ENCODE measurements at regions not wholly inside any gene's neighbourhood (a gene's known extent, or its start where the extent isn't known, plus 50 kb on each side); places are given as distances from the start of the nearest gene placed in this dataset.

DNA sequence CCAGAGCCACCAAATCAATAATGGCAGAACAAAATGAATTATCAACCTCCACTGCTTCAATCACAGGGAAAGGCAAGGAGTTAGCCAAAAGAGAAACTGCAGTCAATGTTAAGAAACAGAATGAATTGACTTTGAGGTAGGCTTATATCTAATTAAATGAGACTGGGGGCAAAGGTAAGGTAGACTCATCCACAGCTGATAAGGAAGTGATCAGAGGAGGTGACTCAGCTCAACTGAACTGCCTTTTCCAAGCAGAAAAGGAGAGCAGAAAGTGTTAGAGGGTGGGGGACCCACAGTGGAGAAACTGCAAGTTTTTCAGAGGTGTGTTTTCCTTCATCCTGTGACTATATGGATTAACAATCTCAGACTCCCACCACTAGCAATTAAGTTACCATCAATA, 345.8 kb upstream of the PPARGC1A start:
- no peak overlapping the region for H3K4me3 ChIP-seq
- H3K27ac ChIP-seq: no peak overlapping the region
- TF ChIP-seq, protein P1, sequence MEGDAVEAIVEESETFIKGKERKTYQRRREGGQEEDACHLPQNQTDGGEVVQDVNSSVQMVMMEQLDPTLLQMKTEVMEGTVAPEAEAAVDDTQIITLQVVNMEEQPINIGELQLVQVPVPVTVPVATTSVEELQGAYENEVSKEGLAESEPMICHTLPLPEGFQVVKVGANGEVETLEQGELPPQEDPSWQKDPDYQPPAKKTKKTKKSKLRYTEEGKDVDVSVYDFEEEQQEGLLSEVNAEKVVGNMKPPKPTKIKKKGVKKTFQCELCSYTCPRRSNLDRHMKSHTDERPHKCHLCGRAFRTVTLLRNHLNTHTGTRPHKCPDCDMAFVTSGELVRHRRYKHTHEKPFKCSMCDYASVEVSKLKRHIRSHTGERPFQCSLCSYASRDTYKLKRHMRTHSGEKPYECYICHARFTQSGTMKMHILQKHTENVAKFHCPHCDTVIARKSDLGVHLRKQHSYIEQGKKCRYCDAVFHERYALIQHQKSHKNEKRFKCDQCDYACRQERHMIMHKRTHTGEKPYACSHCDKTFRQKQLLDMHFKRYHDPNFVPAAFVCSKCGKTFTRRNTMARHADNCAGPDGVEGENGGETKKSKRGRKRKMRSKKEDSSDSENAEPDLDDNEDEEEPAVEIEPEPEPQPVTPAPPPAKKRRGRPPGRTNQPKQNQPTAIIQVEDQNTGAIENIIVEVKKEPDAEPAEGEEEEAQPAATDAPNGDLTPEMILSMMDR (IDR thresholded peaks at IDR 0.05): no peak

DNA sequence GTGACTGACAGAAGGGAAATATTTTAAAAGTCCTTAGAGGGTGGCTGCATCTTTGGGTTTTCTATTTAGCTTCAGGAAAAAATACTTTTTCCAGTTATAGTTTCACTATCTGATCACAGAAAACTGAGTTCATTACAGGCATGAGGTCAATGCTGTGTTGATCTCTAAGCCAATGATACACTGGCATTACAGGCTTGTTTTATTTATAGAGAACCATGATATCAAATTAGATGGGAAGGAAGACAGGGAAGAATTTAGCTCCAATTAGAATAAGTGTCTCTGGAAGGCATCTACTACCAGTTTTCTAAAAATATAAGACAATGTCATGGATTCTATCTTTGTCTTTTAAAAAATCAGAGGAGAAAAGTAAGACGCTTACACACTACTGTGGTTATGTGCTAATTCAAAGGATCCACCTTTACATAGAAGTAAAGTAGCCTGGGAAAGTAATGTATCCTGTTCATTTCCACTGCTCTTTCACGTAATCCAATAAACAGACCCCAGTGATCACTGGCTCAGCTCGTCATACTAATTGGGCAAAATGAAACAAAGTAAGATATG, 344.5 kb upstream of the PPARGC1A start:
- intact Hi-C loops (cut with DNase I): no loop called here
- Histone ChIP-seq H3K36me3 (no peaks in the 10 kb centered on the region), H3K4me3 (no peak overlapping the region), H3K4me1 (no peaks in the 10 kb centered on the region), H3K27me3 (no peaks in the 10 kb centered on the region), H3K9me3 (no peaks in the 10 kb centered on the region), H3K27ac (no peak overlapping the region)
- DNase-seq: no peak
- no peak for ATAC-seq
- TF ChIP-seq, protein P1 (IDR thresholded peaks at IDR 0.05): no peak

More for the DNA sequence above, 345.8 kb upstream of the PPARGC1A start:
- Histone ChIP-seq H3K9me3 (no peaks in the 10 kb centered on the region), H3K27me3 (no peaks in the 10 kb centered on the region), H3K4me1 (no peaks in the 10 kb centered on the region), H3K36me3 (no peaks in the 10 kb centered on the region)
- intact Hi-C loops (cut with DNase I): no loop called here
- ATAC-seq: no peak
- no peak for DNase-seq

DNA sequence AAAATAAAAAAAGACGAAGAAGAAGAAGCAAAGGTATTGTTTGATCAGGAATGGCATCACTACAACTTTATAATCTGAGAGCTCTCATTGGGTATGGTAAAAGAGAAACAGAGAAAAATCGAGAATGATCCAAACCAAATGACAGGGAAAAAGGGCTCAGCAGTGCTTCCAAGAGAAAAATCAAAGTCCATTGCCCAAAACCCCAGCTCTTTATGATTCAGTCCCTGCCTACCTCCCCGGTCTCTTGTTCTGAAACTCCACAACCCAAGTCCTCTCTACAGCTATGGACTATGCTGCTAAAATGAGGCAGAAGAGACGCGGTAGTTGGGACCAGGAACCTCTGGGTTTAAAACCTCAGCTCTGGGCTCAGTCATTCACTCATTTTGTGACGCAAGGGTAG, 341.1 kb upstream of the PPARGC1A start:
- ATAC-seq (no peak), DNase-seq (no peak)
- no peak overlapping the region for H3K4me3 ChIP-seq
- H3K27ac ChIP-seq: no peak overlapping the region
- no peaks in the 10 kb centered on the region for H3K36me3 ChIP-seq
- H3K9me3 ChIP-seq: no peaks in the 10 kb centered on the region
- intact Hi-C loops (cut with DNase I): no loop called here
- no peaks in the 10 kb centered on the region for H3K4me1 ChIP-seq
- TF ChIP-seq, protein P1 (IDR thresholded peaks at IDR 0.05): no peak
- no peaks in the 10 kb centered on the region for H3K27me3 ChIP-seq

DNA sequence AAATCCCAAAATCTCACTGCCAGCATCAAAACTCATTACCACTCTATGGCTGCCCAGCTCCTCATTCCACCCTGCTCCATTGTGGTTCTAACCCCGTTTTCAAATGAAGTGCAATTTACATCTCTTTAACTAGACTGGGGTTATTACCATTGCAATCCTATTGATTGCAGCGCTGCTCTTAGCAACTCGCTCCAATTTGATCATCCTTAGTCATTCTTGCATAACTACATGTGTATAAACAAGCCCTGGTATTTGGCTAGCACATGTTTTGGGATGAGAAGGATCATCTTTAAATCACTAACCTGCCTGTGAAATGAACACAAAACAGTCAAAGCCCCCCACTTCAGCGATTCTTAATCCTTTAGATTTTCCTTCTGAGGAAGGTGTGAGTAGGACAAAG, 340.1 kb upstream of the PPARGC1A start:
- H3K27ac ChIP-seq: no peak overlapping the region
- ATAC-seq (no peak), DNase-seq (no peak)
- TF ChIP-seq, protein P1 (IDR thresholded peaks at IDR 0.05): no peak
- no peaks in the 10 kb centered on the region for H3K4me1 ChIP-seq
- no peaks in the 10 kb centered on the region for H3K36me3 ChIP-seq
- no peaks in the 10 kb centered on the region for H3K9me3 ChIP-seq
- intact Hi-C loops (cut with DNase I): no loop called here
- no peaks in the 10 kb centered on the region for H3K27me3 ChIP-seq
- H3K4me3 ChIP-seq: no peak overlapping the region

DNA sequence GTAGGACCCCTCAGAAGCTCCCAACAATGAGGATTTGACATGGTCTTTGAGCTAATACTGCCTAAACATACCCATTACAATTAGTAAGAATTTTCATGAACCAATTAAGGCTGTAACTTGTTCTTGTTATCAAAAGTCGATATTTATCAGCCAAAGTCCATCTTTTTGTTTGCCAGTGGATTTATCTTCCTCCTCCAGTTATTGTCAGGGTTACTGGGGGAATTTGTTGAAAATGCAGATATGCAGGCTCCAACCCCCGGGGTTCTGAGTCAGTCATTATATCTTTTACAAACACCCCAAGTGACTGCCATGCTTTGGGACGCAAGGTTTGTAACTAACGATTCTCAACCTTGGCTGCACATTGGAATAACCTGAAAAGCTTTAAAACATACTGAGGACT, 338.8 kb upstream of the PPARGC1A start:
- no peaks in the 10 kb centered on the region for H3K9me3 ChIP-seq
- no peak for ATAC-seq
- no peaks in the 10 kb centered on the region for H3K4me1 ChIP-seq
- H3K27me3 ChIP-seq: no peaks in the 10 kb centered on the region
- no peaks in the 10 kb centered on the region for H3K36me3 ChIP-seq
- no peak overlapping the region for H3K27ac ChIP-seq
- TF ChIP-seq, protein P1 (IDR thresholded peaks at IDR 0.05): no peak
- intact Hi-C loops (cut with DNase I): no loop called here
- H3K4me3 ChIP-seq: no peak overlapping the region
- DNase-seq: no peak
